ENCODE measurements at regions not wholly inside any gene's neighbourhood (a gene's known extent, or its start where the extent isn't known, plus 50 kb on each side); places are given as distances from the start of the nearest gene placed in this dataset.

- TF ChIP-seq CTCF (conservative IDR thresholded peaks at IDR 0.05; ENCODE audit: low read length), result no peak
- H3K4me3 ChIP-seq (ENCODE audit: low read length), result no peak overlapping the region
- DNase-seq (ENCODE audit: low read depth), result no peak
Measured at GRCh38 chr3:152626226-152626625, 208.7 kb upstream of the P2RY1 start.

GRCh38 chr3:152628496-152628895, 206.4 kb upstream of the P2RY1 start:
- TF ChIP-seq CTCF (conservative IDR thresholded peaks at IDR 0.05; ENCODE audit: low read length), result no peak
- no peak for DNase-seq (ENCODE audit: low read depth)
- H3K4me3 ChIP-seq (ENCODE audit: low read length), result no peak overlapping the region

- no peak for DNase-seq (ENCODE audit: low read depth)
- no peak overlapping the region for H3K4me3 ChIP-seq (ENCODE audit: low read length)
- TF ChIP-seq CTCF (conservative IDR thresholded peaks at IDR 0.05; ENCODE audit: low read length), result no peak
Measured at GRCh38 chr3:152629363-152630122, 205.4 kb upstream of the P2RY1 start.

GRCh38 chr3:152635389-152635788, 199.5 kb upstream of the P2RY1 start:
- DNase-seq (ENCODE audit: low read depth), result no peak
- H3K4me3 ChIP-seq (ENCODE audit: low read length), result no peak overlapping the region
- no peak for TF ChIP-seq CTCF (conservative IDR thresholded peaks at IDR 0.05; ENCODE audit: low read length)

GRCh38 chr3:152636651-152637050, 198.3 kb upstream of the P2RY1 start:
- no peak for DNase-seq (ENCODE audit: low read depth)
- H3K4me3 ChIP-seq (ENCODE audit: low read length), result no peak overlapping the region
- no peak for TF ChIP-seq CTCF (conservative IDR thresholded peaks at IDR 0.05; ENCODE audit: low read length)

- DNase-seq (ENCODE audit: low read depth), result no peak
- TF ChIP-seq CTCF (conservative IDR thresholded peaks at IDR 0.05; ENCODE audit: low read length), result no peak
- no peak overlapping the region for H3K4me3 ChIP-seq (ENCODE audit: low read length)
Measured at GRCh38 chr3:152638214-152638613, 196.7 kb upstream of the P2RY1 start.

GRCh38 chr3:152638707-152639450, 196.1 kb upstream of the P2RY1 start:
- TF ChIP-seq CTCF (conservative IDR thresholded peaks at IDR 0.05; ENCODE audit: low read length), result no peak
- peak; percentile 16 for DNase-seq (ENCODE audit: low read depth)
- no peak overlapping the region for H3K4me3 ChIP-seq (ENCODE audit: low read length)

Measured in AG10803 (cell line).